DMS 273 (cell line): ENCODE measurements at regions not wholly inside any gene's neighbourhood (a gene's known extent, or its start where the extent isn't known, plus 50 kb on each side); places are given as distances from the start of the nearest gene placed in this dataset.

Experiments used
- DNase-seq: peaks from one replicate; lab custom pipeline; 2025; ENCODE audit not compliant: unreplicated experiment; lab: John Stamatoyannopoulos, UW

DNA sequence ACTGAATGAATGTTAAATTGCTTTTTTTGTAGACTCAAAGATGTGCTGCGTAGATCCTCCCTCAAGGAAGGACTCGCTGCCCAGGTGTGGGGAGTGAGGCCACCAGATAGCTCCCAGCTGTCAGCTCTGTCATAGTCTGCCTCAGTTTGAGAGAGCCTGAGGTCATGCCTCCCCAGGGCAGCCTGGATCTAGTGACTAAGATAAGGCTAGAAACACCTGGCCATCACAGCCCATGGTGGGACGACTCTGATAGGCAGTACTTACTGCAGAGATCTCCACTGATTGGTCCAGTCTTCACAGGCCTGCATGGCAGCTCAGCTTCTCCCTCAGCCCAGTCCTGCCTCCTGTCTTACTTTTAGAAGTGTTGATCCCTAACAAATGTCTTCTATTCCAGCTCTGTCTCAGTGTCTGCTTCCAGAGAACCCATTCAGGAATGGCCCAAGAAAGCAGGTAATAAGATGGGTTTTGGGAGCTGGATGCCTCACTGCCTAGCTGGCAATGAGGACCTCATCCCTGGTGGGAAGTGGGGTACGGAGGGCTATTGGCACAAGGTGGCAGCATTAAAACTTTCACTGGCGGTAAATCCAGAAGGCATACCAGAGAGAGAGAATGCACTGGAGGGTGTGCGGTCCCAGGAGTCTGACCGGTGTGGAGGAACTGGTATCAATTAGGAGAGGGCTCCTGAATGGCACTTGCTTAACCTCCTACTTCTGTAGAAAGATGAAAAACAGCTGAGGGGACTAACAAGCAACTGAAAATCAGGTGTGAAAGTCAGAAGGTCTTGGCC, 55.3 kb upstream of the GPR37L1 start:
- DNase-seq, result no peak

DNA sequence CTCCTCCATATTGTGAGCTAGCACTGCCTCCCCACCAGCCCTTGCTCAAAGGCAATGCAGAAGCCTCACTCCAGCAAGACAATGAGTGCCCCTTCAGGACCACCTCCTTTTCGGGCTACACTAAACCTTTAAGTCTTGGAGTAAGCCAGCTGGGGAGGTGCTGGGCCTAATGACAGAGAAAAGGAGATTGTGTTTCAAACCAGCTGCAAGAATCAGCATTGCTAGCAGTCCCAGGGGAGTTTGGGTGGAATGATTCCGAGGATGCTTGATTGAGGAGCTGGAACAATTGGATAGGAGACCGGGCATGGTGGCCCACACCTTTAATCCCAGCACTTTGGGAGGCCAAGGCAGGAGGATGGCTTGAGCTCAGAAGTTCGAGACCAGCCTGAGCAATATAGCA, 54.1 kb upstream of the GPR37L1 start:
- no peak for DNase-seq

DNA sequence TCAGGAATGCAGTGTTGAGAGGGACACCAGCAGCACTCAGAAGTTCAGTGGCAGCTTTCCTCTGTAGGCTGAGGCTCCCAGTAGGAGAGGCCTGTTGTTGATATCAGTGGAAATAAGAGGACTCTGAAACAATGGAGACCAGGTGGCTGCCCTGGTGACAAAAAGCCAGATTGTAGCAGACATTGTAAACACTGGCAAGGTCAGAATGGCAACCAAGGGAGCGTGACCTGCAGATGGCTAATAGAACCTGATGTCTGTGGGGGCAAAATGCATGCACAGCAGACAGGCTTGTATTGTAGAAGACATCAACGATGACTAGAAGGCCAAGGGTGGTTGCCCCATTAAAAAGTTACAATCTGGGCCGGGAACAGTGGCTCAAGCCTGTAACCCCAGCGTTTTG, 53.1 kb upstream of the GPR37L1 start:
- DNase-seq, result peak; percentile 57

DNA sequence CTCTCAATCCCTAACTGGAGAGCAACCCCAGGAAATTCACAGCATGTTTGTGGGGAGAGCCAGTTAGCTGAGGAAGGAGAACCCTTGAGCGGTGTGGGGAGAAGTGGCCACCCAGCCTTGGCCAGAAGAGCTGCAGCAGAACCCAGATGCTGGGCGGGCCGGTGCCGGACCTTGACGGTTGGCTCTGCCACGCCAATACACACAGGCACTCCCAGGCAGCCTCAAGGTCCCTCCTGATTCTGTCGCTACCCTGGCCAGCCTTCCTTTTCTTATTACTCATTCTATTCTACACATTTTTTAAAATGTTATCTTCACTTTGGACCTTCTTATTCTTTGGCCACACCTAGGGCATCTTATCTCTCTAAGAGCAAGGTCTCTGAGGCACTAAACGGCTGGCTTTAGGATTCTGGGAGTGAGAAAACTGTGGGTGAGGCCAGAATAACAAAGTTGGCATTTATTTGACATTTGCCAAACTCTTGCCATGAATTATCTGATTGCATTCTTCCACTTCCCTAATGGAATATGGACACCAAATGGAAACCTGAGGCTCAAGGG, 50.4 kb upstream of the GPR37L1 start:
- no peak for DNase-seq
